CD4-positive, CD25-positive, alpha-beta regulatory T cell (primary cell): ENCODE measurements at regions not wholly inside any gene's neighbourhood (a gene's known extent, or its start where the extent isn't known, plus 50 kb on each side); places are given as distances from the start of the nearest gene placed in this dataset.
"Not testable (repeated sequence)": the region's sequence is repeated elsewhere in the genome, so short reads cannot be mapped to it uniquely, and the experiment has no call there.

Experiments
- ATAC-seq, 2 donors: fragments of 150-1000 bp; cut with Tn5 transposase; one replicate each; pipeline ENCODE4 v1.10.0; 2021; ENCODE audit warnings: low read depth in 2 of 2, moderate number of reproducible peaks in 2 of 2, moderate library complexity in 1 of 2
- DNase-seq, 3 donors: peaks; one replicate each; pipeline versions ENCODE4 v3.0.0 to v3.0.0-alpha.2; 2012 to 2022; ENCODE audit warnings: mixed read lengths in 1 of 3
- H3K27ac ChIP-seq: one replicate; pipeline ENCODE4 v1.7.0; 2013; ENCODE audit warnings: mild to moderate bottlenecking, low read length; ENCODE audit not compliant: insufficient read depth, poor library complexity, severe bottlenecking
- H3K27me3 ChIP-seq: one replicate; pipeline ENCODE4 v1.7.0; 2013; ENCODE audit warnings: low read length; ENCODE audit not compliant: control insufficient read depth, insufficient read depth
- H3K36me3 ChIP-seq: one replicate; pipeline ENCODE4 v1.7.0; 2013; ENCODE audit warnings: mild to moderate bottlenecking, low read length, moderate library complexity; ENCODE audit not compliant: control insufficient read depth, insufficient read depth
- H3K4me1 ChIP-seq: 2 replicates; pipeline ENCODE4 v1.7.0; 2013; ENCODE audit warnings: mild to moderate bottlenecking, low read length; ENCODE audit not compliant: insufficient read depth, control insufficient read depth, poor library complexity, severe bottlenecking
- H3K4me3 ChIP-seq: one replicate; pipeline ENCODE4 v1.7.0; 2013; ENCODE audit warnings: low read depth, mild to moderate bottlenecking, low read length, moderate library complexity
- H3K9me3 ChIP-seq, 2 experiments: 1 replicate in 1 of 2; 2 replicates in 1 of 2; pipeline ENCODE4 v1.7.0; 2013; ENCODE audit warnings: low read length in 2 of 2, mild to moderate bottlenecking in 1 of 2, moderate library complexity in 1 of 2; ENCODE audit not compliant: control insufficient read depth in 2 of 2
- H3K27ac Mint-ChIP-seq, 3 donors: one replicate each; pipeline ENCODE4 v1.8.0; 2020 to 2022; ENCODE audit warnings: mild to moderate bottlenecking in 3 of 3, mixed read lengths in 3 of 3, moderate library complexity in 2 of 3
- H3K27me3 Mint-ChIP-seq: one replicate; pipeline ENCODE4 v1.8.0; 2022; ENCODE audit warnings: mild to moderate bottlenecking, mixed read lengths
- H3K36me3 Mint-ChIP-seq: one replicate; pipeline ENCODE4 v1.8.0; 2020; ENCODE audit warnings: mixed read lengths
- H3K4me1 Mint-ChIP-seq, 4 donors: one replicate each; pipeline ENCODE4 v1.8.0; 2020 to 2022; ENCODE audit warnings: mixed read lengths in 4 of 4, mild to moderate bottlenecking in 1 of 4
- H3K4me3 Mint-ChIP-seq, 4 donors: one replicate each; pipeline ENCODE4 v1.8.0; 2020 to 2022; ENCODE audit warnings: mild to moderate bottlenecking in 4 of 4, mixed read lengths in 4 of 4, moderate library complexity in 3 of 4
- H3K9me3 Mint-ChIP-seq, 7 donors: one replicate each; pipeline ENCODE4 v1.8.0; 2020 to 2022; ENCODE audit warnings: mixed read lengths in 7 of 7, mild to moderate bottlenecking in 3 of 7, moderate library complexity in 2 of 7

DNA sequence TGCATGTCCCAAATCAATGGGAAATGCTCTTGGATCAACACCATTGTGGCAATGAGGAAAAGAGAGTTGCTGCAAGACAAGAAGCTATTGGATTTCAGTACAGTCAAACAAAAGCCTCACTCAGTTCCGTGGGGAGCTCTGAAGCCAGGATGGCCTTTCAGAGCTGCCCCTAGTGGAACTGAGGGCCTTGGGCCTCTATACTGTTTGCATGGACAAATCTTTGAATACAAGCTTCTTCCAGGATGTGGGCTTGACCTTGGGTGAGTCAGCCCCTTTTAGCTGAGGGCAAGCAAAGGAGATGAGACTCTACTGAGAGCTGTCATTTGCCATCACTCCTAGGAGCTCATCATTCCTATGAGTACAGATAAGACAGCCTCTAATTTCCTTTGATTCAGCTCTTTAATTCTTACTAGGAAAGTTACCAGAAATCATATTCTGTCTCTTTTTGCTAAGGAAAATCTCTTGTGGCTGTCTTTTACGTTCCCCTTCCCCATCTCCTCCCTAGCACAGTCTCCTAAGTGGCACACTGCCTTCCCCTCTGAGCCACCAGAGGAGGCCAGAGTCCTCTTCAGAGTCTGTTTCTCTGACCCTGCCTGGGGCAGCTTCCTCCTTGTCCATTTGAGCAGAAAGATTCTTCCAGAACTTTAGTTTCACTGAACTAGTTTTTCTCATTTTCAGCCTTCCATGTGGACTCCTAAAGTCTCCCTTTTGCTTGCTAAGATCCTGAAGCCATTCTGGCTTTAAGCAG, 168.8 kb upstream of the POC5 start:
- DNase-seq (peak in 1 of 3 donors; percentile 1), ATAC-seq (no peak)
- Mint-ChIP-seq H3K9me3 (peaks cover 0 to 2% (median 0%) of the 10 kb centered on the region in 7 donors), H3K4me1 (no peaks in the 10 kb centered on the region), H3K4me3 (no peak overlapping the region), H3K27ac (peak overlapping the region in 1 of 3 donors; percentile 31), H3K36me3 (no peaks in the 10 kb centered on the region), H3K27me3 (peaks cover 4% of the 10 kb centered on the region)
- Histone ChIP-seq H3K36me3 (no peaks in the 10 kb centered on the region), H3K4me3 (no peak overlapping the region), H3K9me3 (no peaks in the 10 kb centered on the region), H3K27ac (no peak overlapping the region), H3K4me1 (no peaks in the 10 kb centered on the region), H3K27me3 (no peaks in the 10 kb centered on the region)

DNA sequence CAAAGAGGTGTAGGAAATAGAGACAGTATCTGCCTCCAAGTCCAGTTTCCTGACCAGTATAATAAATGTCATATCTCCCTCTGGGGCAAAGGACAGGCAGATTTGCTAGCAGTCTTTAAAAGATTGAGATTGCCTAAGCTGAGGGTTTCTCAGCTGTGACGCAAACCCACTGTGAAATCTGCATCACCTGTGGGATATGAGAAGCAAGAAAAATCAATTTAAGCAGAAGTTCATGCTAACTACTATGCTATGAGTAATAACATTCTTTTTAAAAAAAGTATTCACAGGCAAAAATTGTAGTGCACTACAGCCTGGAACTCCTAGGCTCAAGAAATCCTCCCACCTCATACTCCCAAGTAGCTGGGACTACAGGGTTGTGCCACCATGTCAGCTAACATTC, 168.1 kb upstream of the POC5 start:
- Histone ChIP-seq H3K4me3 (no peak overlapping the region), H3K27me3 (no peaks in the 10 kb centered on the region), H3K36me3 (no peaks in the 10 kb centered on the region), H3K27ac (no peak overlapping the region), H3K4me1 (no peaks in the 10 kb centered on the region), H3K9me3 (no peaks in the 10 kb centered on the region)
- DNase-seq: no peak
- H3K27me3 Mint-ChIP-seq: peaks cover 8% of the 10 kb centered on the region
- peaks cover 0 to 6% (median 2%) of the 10 kb centered on the region in 7 donors for H3K9me3 Mint-ChIP-seq
- ATAC-seq: no peak
- H3K4me1 Mint-ChIP-seq: no peaks in the 10 kb centered on the region
- H3K27ac Mint-ChIP-seq: no peak overlapping the region
- peaks cover 3% of the 10 kb centered on the region for H3K36me3 Mint-ChIP-seq
- H3K4me3 Mint-ChIP-seq: no peak overlapping the region

DNA sequence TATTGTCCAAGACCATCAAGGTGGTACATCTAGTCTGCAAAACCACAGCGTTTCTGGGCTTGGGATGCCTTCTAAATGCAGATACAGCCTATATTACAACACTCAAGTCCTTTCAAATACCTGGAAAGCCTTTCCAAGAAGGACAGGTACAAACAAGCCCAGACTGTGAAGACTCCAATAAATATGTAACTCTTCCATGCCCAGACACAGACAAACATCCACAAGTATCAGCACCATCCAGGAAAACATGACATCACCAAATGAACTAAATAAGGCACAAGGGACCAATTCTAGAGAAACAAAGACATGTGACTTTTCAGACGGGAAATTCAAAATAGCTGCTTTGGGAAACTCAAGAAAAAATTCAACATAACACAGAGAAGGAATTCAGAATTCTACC, 152.7 kb upstream of the POC5 start:
- Histone ChIP-seq H3K9me3 (no peaks in the 10 kb centered on the region), H3K4me3 (no peak overlapping the region), H3K27me3 (peaks cover 3% of the 10 kb centered on the region), H3K36me3 (no peaks in the 10 kb centered on the region), H3K27ac (no peak overlapping the region), H3K4me1 (no peaks in the 10 kb centered on the region)
- H3K4me1 Mint-ChIP-seq: no peaks in the 10 kb centered on the region
- H3K9me3 Mint-ChIP-seq: peaks cover 0 to 7% (median 0%) of the 10 kb centered on the region in 7 donors
- H3K36me3 Mint-ChIP-seq: no peaks in the 10 kb centered on the region
- DNase-seq (no peak), ATAC-seq (no peak)
- peaks cover 25% of the 10 kb centered on the region for H3K27me3 Mint-ChIP-seq
- no peak overlapping the region for H3K27ac Mint-ChIP-seq
- no peak overlapping the region for H3K4me3 Mint-ChIP-seq

DNA sequence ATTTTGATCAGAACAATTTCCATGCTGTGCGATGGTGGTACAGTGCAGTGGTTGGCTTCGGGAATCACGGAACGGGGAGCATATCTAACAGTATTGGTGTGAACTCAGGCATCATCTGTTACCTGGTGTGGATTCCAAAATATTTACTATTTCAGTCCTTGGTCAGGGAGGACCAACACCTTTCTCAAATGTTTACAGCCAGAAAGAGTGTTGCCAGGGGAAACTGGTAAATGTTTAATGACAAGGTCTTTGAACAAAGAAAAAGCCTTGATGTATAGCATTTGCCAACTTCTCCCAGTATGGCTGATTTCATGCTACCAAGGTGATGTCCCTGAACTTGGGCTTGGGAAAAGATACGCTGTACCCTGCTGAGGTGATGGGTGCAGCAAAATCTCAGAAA, 145.6 kb upstream of the POC5 start:
- Histone ChIP-seq H3K27me3 (peaks cover 2% of the 10 kb centered on the region), H3K4me3 (no peak overlapping the region), H3K27ac (no peak overlapping the region), H3K9me3 (no peaks in the 10 kb centered on the region), H3K36me3 (no peaks in the 10 kb centered on the region), H3K4me1 (no peaks in the 10 kb centered on the region)
- Mint-ChIP-seq H3K4me1 (no peaks in the 10 kb centered on the region), H3K9me3 (peaks cover 0 to 6% (median 1%) of the 10 kb centered on the region in 7 donors), H3K27ac (no peak overlapping the region), H3K27me3 (peaks cover 33% of the 10 kb centered on the region), H3K4me3 (no peak overlapping the region), H3K36me3 (no peaks in the 10 kb centered on the region)
- DNase-seq (no peak), ATAC-seq (no peak)

DNA sequence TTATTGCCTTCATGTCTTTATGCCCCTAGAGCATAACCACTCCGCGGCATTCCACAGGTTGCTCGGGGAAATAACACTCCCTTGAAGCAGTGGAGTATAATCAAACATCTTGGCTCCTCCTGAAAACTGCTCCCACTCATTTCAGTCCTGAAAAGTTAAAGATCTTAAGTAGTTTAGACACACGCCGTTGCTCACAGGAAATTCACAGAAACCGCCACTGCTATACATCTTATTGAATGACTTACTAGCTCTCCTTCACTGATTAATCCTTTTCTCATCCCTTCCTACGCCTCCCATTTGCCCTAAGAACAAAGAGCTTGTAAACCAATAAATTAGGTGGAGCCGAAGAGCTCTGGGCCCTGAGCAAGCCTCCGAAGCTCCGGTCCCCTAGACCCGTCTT, 142.4 kb upstream of the POC5 start:
- ATAC-seq, H3K27ac ChIP-seq, H3K36me3 Mint-ChIP-seq, H3K27me3 ChIP-seq, H3K4me3 Mint-ChIP-seq, H3K27ac Mint-ChIP-seq, H3K4me1 Mint-ChIP-seq, H3K4me3 ChIP-seq, H3K9me3 ChIP-seq, H3K36me3 ChIP-seq, H3K4me1 ChIP-seq, H3K9me3 Mint-ChIP-seq, DNase-seq: not testable (repeated sequence)
- peaks cover 32% of the 10 kb centered on the region for H3K27me3 Mint-ChIP-seq

DNA sequence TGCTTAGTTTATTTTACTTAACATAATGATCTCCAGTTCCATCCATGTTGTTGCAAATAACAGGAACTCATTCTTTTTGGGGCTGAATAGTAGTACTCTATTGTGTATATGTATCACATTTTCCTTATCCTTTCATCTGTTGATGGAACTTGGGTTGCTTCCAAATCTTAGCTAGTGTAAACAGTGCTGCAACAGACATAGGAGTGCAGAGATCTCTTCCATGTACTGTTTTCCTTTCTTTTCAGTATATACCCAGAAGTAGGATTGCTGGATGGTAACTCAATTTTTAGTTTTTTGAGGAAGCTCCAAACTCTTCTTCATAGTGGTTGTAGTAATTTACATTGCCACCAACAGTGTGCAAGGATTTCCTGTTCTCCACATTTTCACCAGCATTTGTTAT, 138.8 kb upstream of the POC5 start:
- no peak overlapping the region for H3K4me3 ChIP-seq
- Mint-ChIP-seq H3K4me1 (no peaks in the 10 kb centered on the region), H3K36me3 (no peaks in the 10 kb centered on the region), H3K27me3 (peaks cover 19% of the 10 kb centered on the region), H3K9me3 (peaks cover 0 to 6% (median 1%) of the 10 kb centered on the region in 7 donors), H3K27ac (no peak overlapping the region), H3K4me3 (no peak overlapping the region)
- DNase-seq: no peak
- H3K27me3 ChIP-seq: no peaks in the 10 kb centered on the region
- H3K36me3 ChIP-seq: no peaks in the 10 kb centered on the region
- no peaks in the 10 kb centered on the region for H3K4me1 ChIP-seq
- no peaks in the 10 kb centered on the region for H3K9me3 ChIP-seq
- no peak overlapping the region for H3K27ac ChIP-seq
- ATAC-seq: no peak

DNA sequence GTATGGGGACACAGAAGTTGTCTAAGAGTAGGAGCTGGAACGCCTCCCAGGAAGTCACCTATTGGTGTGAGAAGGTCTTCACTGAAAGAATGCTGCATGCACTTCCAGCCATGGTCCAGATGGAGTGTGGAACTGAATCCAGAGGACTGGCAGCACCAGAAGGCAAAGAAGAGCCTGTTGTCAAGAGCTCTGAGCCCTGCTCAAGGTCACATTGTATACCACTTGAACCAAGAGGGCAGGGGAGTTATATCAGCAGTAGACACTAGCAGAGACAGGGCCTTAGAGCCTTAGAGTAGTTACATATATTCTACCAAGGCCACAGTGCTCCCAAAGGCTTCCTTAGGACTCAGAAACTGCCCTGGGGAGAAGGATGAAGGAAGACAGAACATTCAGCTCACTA, 130.8 kb upstream of the POC5 start:
- no peak for ATAC-seq
- no peaks in the 10 kb centered on the region for H3K36me3 Mint-ChIP-seq
- H3K4me3 ChIP-seq: no peak overlapping the region
- no peaks in the 10 kb centered on the region for H3K4me1 Mint-ChIP-seq
- H3K4me1 ChIP-seq: no peaks in the 10 kb centered on the region
- H3K9me3 Mint-ChIP-seq: peaks cover 0 to 1% (median 0%) of the 10 kb centered on the region in 7 donors
- H3K9me3 ChIP-seq: no peaks in the 10 kb centered on the region
- no peak overlapping the region for H3K27ac Mint-ChIP-seq
- peaks cover 14% of the 10 kb centered on the region for H3K27me3 Mint-ChIP-seq
- peaks cover 9% of the 10 kb centered on the region for H3K27me3 ChIP-seq
- no peaks in the 10 kb centered on the region for H3K36me3 ChIP-seq
- H3K27ac ChIP-seq: no peak overlapping the region
- no peak for DNase-seq
- H3K4me3 Mint-ChIP-seq: no peak overlapping the region

DNA sequence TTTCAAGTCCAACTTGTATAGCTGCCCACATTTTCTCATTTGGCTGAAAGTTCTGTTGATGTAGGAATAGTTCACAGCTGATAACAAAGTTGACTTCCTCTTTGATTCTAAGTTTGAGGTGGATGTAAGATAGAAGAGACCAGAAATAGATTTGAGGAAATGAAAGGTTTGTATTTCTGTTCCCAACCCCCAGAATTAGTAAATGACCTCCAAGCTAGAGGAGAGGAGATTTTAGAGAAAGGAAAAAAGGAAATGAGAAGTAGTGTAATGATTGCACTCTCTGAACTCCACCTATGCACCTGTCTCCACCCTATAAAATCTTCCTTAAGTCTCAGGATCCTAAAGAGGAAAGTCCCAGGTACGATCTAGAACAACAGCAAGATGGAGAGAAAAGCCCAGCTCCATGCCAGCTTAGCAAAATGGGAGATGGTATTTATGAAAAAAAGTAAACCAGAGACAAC, 130.4 kb upstream of the POC5 start:
- Mint-ChIP-seq H3K27ac (no peak overlapping the region), H3K9me3 (peaks cover 0 to 1% (median 0%) of the 10 kb centered on the region in 7 donors), H3K36me3 (no peaks in the 10 kb centered on the region), H3K27me3 (peaks cover 14% of the 10 kb centered on the region), H3K4me3 (no peak overlapping the region), H3K4me1 (no peaks in the 10 kb centered on the region)
- no peaks in the 10 kb centered on the region for H3K36me3 ChIP-seq
- no peak for DNase-seq
- no peaks in the 10 kb centered on the region for H3K4me1 ChIP-seq
- no peak overlapping the region for H3K27ac ChIP-seq
- peaks cover 9% of the 10 kb centered on the region for H3K27me3 ChIP-seq
- no peak for ATAC-seq
- H3K4me3 ChIP-seq: no peak overlapping the region
- no peaks in the 10 kb centered on the region for H3K9me3 ChIP-seq
